ENCODE measurements at regions not wholly inside any gene's neighbourhood (a gene's known extent, or its start where the extent isn't known, plus 50 kb on each side); places are given as distances from the start of the nearest gene placed in this dataset.

GRCh38 chr5:124806026-124806372 is 59.6 kb upstream of the ZNF608 start:
- TF ChIP-seq ZNF274 (IDR thresholded peaks at IDR 0.05; ENCODE audit: low read depth, low read length) (no peak), YY1 (IDR thresholded peaks at IDR 0.05; ENCODE audit: insufficient read depth, insufficient read length) (no peak), SUZ12 (IDR thresholded peaks at IDR 0.05; ENCODE audit: extremely low read depth, insufficient read depth, insufficient read length) (no peak)
